HG03469 (cell line): ENCODE measurements at regions not wholly inside any gene's neighbourhood (a gene's known extent, or its start where the extent isn't known, plus 50 kb on each side); places are given as distances from the start of the nearest gene placed in this dataset.
"Not testable (repeated sequence)": the region's sequence is repeated elsewhere in the genome, so short reads cannot be mapped to it uniquely, and the experiment has no call there.

Source experiments
- ATAC-seq: cut with Tn5 transposase; IDR thresholded peaks from one replicate; pipeline ENCODE4 v1.9.1; 2021; ENCODE audit warnings: mild to moderate bottlenecking, moderate library complexity, moderate number of reproducible peaks; ENCODE audit not compliant: unreplicated experiment

DNA sequence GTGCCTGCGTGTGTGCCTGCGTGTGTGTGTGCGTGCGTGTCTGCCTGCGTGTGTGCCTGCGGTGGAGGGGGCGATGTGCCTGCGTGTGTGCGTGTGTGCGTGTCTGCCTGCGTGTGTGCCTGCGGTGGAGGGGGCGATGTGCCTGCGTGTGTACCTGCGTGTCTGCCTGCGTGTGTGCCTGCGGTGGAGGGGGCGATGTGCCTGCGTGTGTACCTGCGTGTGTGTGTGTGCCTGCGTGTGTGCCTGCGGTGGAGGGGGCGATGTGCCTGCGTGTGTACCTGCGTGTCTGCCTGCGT is 116.7 kb upstream of the ZNF516 start:
- ATAC-seq: not testable (repeated sequence)

DNA sequence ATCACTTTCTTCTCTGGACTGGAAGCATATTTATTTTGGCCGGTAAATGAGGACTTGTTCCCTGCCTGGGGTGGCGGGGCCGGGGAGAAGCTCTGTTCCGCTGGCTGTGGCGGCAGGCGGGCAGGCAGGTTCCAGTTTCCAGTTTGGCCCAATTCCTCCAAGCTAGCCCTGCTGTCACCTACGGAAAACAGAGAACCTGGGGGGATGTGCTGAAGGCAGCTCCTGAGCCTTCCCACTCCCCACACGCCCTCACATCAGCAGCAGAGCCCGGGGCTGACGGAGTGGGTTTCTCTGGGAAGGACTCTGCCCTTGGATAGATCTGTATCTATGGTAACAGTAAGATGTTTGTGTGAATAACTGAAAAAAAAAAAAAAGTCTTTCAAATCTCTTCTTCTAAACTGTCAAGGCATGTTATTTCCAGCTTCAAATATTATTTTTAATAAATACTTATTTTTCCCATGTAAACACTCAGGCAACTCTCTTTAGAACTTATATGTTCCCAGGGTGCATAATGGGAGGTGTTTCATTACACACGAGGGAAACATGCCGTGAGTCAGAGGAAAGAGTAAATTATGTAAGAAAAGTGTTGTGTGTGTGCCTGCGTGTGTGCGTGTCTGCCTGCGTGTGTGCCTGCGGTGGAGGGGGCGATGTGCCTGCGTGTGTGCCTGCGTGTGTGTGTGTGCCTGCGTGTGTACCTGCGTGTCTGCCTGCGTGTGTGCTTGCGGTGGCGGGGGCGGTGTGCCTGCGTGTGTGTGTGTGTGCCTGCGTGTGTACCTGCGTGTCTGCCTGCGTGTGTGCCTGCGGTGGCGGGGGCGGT is 116.1 kb upstream of the ZNF516 start:
- ATAC-seq: no peak

DNA sequence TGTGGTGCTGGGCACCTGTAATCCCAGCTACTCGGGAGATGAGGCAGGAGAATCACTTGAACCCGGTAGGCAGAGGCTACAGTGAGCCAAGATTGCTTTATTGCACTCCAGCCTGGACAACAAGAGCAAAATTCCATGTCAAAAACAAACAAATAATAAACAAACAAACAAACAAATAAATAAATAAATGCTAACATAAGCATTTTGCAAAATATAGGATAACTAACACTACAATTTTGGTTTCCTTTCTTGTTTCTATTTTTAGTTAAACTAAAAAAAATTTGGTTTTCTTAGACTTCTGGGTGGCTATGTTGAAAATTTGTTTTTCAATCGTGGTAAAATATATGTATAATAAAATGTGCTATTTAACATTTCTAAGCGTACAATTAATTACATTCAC is 115.0 kb upstream of the ZNF516 start:
- no peak for ATAC-seq

DNA sequence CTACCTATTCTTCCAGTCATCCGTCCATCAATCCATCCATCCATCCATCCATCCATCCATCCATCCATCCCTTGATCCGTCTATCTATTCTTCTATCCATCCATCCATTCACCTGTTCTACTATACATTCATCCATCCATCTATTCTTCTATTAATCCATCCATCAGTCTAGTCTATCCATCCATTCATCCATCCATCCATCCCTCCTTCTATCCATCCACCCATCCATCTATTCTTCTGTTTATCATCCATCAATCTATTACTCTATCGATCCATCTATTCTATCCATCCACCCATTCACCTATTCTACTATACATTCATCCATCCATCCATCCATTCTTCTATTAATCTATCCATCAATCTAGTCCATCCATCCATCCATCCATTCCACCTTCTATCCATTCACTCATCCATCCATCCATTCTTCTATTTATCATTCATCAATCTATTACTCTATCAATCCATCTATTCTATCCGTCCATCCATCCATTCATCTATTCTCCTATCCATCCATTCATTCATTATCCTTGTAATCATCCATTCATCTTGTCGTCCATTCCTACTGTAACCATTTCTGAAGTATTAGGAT is 110.4 kb upstream of the ZNF516 start:
- no peak for ATAC-seq

DNA sequence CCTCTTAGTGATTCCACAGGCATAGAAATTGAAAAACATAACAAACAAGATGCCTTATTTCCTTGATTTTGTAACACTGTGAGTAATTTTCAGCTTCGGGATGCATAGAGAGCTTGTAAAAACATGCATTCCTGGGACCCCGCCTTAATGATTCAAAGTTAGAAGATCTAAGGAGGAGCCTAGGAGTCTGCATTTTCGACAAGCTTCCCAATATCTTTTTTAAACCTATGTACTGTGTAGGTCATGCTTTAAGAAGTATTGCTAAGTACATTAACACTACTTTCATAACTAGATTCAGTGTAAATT is 109.8 kb upstream of the ZNF516 start:
- no peak for ATAC-seq

DNA sequence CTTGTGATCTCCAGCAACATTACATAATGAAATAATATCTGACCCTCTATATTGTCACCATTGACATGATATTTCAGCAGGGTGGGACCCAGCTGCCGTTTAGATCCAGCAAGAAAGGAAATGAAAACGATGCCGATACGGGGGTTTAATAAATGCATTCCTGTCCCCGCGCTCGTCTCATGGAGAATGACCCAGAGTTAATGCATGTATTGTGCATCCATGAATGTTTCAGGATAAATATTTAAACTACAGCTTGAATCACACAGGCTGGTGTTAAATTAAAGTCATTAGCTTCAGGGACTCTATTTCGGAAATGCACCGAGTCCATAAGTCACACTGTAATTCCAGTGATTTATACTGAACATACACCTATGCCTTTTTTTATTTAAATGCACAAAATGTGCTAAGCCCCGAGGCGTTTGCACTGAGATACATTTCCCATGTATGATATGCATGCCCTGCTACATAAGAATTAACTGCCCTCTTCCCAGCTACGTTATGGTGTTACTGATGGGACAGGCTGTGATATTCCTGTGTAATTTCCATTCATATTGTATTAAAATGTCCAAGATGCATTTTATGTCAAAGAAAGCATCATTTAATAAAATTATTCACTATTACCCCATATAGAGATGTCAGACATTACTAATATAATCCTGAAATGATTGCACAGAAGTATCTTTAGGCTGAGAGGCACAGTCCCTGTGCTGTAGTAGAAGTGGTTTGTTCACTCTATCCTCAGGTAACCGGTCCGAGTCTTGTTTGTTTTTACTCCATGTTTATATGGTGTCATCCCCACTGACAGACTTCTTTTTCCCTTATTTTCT is 109.3 kb upstream of the ZNF516 start:
- no peak for ATAC-seq

DNA sequence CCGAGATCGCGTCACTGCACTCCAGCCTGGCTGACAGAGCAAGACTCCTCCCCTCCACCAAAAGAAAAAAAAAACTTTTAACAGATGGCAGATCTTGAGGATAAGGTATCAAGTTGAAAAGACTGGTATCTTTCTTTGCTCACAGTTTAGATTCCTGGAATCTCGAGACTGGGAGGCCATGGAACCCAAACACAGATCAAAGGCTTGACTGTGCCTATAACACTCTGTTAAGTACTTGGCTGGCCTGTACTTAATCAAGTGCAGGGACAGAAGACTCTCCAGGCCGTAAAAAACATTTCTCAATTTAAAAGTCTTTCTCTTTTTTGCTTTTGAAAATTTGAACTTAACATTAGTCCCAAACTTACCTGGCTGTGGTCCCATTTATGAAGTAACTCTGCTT is 107.1 kb upstream of the ZNF516 start:
- no peak for ATAC-seq

DNA sequence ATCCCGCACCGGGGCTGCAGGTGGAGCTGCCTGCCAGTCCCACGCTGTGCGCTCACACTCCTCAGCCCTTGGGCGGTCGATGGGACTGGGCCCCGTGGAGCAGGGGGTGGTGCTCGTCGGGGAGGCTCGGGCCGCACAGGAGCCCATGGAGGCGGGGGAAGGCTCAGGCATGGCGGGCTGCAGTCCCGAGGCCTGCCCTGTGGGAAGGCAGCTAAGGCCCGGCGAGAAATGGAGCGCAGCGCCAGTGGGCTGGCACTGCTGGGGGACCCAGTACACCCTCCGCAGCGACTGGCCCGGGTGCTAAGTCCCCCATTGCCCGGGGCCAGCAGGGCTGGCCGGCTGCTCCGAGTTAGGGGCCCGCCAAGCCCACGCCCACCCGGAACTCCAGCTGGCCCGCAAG is 105.0 kb upstream of the ZNF516 start:
- not testable (repeated sequence) for ATAC-seq

DNA sequence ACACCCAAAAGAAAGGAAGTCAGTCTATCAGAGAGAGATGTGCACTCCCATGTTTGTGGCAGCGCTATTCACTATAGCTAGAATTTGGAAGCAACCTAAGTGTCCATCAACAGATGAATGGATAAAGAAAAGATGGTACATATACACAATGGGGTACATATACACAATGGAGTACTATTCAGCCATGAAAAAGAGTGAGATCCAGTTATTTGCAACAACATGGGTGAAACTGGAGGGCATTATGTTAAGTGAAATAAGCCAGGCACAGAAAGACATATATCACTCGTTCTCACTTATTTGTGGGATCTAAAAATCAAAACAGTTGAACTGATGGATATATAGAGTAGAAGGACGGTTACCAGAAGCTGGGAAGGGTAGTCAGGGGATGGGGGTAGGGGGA is 99.9 kb upstream of the ZNF516 start:
- ATAC-seq: no peak

DNA sequence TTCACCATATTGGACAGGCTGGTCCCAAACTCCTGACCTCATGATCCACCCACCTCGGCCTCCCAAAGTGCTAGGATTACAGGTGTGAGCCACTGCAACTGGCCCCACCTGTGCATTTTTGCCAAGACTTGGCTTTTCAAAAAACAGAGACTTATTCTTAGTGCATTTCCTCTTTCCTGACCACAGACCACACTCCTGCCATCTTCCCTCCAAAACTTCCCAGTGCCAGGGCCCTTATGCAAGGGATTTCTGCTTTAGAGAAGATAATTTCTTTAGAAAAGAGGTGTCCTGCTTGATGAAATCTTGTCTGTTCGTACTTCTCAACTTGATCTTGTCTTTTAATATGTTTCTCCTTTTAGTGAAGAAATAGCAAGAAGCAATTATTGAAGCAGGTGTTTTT is 98.8 kb upstream of the ZNF516 start:
- ATAC-seq: no peak

DNA sequence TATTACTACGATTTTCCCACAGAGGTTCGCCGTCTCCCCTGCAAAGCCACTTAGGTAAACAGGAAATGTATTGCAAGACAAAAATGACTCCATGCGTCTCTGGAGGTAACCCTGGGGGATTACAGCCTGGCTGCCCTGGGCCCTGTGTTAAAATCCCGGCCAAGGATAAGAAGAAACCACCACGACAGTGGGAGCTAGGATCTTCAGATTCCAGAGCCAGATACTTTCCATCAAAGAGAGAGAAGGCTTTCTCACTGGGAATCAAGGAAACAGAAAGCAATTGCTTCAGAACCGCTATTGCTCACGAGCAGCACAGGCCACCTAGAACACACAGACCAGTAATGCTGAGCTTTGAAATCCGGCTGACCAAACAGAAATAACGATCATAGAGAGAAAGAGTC is 97.9 kb upstream of the ZNF516 start:
- ATAC-seq: no peak

DNA sequence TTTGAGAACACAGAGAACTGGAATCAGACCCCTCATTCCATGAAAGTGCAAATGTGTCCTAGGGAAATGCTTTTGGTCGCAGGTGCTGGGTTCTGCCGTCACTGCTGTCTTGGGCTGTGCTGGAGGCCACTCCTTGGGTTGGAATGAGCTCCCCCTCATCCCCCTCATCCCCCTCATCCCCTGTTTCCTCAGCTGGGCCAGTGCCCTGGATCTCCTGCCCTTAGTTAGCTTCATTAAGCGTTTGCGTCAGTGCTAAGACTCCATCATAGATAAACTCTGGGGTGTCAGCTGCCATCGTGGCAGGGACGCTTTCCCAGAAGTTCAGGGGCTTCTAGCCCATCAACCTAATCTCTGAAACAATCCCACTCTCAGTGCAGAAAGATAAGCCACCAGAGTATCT is 97.1 kb upstream of the ZNF516 start:
- no peak for ATAC-seq

DNA sequence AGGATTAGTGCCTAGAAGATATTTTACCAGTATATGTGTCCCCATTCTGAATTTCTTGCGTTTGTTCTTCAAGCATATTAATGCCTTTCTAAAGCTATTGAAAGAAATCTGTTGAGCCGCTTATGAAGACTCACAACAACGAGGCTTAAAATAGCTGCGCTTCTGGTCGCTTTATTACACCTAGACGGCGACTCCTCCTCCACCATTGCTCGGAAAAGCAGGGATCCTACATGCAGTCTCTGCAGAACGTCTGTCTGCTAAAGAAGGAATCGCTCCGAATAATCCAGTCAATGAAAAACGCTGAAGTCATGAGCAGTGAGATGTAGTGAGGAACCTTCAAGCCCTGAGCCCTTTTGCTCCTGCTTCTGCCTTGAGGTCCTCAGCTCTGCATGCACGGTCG is 94.8 kb upstream of the ZNF516 start:
- no peak for ATAC-seq

DNA sequence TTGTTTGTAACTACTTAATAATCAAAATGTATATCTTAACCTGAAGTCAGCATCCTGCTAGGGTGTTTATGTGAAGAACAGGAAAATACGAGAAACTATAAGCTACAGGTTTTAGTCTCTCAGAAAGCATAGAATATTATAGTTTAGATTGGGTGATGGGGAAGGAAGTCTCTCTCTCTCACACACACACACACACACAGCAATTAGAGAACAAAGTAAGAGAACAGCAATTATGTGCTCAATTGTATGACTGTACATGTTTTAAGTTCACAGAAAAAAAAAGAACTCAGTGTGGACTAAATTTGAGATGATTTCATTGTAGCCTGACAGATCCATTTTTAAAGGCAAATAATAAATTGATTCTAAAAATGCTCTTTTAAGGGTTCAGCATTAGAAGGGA is 94.3 kb upstream of the ZNF516 start:
- no peak for ATAC-seq

DNA sequence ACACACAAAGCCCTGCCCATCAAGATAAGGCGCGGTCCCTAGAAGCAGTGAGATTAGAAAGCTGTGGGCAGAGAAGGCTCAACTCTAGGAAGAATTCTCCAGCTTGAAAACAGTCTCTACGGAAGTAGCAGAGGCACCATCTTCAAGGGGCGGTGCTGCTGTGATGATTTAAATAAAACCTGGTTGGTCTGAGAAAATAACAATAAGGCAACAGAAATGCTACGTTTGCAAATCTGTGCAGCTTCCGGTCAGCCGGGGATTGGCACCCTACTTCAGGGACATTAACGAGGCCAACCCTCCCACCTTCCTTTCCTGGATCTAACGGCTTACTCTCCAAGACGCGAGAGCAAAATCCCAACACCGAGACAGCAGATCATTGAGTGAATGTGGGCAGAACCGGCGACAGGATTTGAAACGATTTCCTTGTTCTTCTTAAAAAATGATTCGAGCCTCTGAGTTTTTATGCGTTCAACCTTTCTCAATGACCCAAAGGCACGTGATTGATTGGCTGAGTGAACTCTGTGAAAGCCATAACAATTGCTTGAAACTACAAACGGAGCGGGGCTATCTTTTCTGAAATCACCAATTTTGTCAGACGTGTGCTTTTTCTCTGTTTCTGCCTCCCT is 93.7 kb upstream of the ZNF516 start:
- no peak for ATAC-seq

DNA sequence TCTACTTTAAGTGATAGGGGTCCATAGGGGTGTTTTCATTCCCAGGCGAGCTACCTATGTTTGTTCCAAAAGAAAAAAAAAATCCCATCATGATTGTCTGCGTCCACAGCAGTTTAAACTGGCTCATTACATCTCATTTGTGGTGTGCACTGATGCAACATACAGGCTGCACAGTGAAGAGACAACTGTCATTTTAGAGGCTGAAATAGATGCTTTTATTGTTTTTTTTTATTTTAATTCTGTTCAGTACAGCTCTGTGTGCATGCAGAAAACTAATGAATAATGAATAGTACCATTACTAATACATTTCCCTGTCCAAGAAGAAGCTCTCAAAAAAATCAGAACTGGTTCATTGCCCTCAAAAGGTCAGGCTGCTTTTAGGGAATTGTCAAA is 92.8 kb upstream of the ZNF516 start:
- no peak for ATAC-seq

DNA sequence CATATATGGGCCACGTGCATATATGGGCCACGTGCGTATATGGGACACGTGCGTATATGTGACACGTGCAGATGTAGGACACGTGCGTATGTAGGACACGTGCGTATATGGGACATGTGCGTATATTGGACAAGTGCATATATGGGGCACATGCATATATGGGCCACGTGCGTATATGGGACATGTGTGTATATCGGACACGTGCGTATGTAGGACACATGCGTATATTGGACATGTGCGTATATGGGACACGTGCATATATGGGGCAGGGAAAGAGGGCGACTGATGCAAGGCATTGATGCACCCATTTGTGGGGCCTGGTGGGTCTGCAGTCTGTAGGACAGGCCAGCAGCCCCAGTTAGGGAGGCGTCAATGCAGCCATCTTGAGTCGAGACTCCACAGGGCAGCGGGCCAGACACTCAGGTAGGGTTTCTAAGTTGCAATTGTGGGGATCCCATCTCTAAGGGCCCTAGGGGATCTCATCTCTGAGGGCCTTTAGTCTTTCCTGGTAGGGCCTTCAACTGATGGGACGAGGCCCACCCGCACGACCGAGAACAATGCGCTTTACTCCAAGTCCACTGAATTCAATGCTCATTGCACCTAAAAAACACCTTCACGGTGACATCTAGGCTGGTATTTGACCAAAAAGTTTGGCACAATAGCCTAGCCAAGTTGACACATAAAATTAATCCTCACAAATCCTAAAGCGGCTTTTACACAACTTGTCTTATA is 92.3 kb upstream of the ZNF516 start:
- no peak for ATAC-seq

DNA sequence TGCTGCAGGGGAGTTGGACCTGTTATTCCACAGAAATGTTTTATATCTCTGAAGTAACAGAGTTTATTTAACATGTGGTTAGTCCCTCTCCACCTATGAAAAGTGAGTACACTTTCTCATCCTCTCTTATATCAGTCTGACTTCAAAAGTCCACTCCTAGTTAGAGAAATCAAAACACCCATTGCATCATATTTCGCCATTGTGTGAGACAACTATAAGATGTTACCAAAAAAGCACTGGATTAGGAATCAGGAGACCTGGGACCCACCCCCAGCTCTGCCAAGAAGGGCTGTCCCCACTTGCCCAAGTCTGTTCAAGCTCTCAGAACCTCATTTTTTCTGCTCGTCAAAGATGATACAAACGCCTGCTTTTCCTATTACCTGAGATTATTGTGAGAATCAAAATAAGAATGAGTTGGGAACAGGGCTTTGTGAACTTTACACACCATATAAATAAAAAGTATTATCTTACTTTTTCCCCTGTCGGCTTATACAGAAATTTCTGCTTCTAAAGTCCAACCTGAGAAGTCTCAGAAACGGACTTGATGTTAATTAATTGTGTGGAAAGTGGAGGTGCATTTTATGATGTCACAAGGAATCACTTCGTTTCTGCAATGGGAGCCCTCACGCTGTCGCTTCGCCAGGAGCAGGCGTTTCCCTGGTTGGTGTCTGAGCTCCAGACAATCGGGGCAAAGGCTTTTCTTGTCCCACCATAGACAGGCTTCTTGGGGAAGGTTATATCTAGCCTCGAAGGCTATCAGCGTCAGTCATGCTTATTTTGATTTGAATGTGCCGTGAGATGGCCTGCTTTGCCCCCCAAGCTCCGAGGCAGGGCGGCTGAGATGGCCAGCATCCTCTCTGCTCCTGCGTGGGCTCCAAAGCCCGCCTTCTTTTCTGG is 89.6 kb upstream of the ZNF516 start:
- ATAC-seq: no peak

DNA sequence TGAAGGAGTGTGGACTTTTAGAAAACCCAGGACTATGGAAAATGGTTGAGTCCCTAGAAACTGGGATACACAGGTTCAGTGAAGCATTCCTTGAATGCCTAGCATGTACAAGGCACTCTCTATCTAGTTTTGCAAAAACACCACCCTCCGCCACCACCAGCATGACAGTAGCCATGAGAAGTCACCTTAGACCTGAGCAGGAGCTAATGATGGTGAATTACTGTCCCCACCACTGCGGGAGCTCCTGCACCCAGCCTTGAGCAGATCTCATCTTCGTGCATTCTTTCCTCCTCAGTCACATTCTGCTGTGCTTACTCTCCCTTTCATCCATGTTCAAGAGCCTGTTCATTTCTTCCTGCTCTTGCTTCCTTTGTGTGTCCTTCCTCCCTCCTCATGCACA is 86.2 kb upstream of the ZNF516 start:
- ATAC-seq: no peak

DNA sequence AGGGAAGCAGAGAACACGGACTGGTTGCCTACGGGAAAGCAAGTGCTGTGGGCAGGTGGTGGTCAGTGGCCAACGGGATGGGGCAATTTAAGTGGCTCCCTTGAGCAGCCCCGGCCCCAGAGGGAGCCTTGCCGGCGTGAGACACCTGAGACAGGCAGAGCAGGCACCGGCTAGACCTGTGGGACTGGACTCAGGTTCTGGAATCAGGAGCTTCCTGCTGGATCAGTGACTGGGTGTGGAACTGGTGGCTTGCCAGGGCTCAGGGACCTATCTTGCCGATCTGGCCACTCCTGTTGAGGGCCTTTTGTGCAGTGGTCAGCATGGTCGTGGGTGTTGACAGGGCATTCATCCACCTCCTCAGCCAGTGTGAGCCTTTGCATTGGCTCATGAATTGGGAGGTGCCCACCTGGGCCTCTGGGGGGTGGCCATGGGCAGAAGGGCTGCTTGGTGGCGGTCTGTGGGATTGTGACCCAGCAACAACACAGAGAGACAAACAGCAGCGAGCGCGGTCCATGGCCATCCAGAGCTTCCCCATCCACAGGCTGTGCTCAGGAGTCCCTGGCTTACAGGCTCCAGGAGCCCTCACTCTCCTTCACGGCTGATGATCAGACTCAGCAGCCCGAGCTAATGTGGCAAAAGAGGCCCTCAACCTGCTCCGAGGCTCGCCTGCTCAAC is 85.4 kb upstream of the ZNF516 start:
- ATAC-seq: no peak
